Psoas muscle (tissue), 7 donors: ENCODE measurements at regions not wholly inside any gene's neighbourhood (a gene's known extent, or its start where the extent isn't known, plus 50 kb on each side); places are given as distances from the start of the nearest gene placed in this dataset.

Source experiments
- ATAC-seq, 4 donors: fragments of 200-7000 bp; cut with Tn5 transposase; one replicate each; pipeline ENCODE4 v1.9.1; 2020; ENCODE audit warnings: moderate library complexity in 3 of 4, mild to moderate bottlenecking in 2 of 4
- DNase-seq, 2 donors: peaks; one replicate each; pipeline ENCODE4 v3.0.0-alpha.2; 2020
- H3K27ac ChIP-seq: fragments of 200-600 bp; one replicate; pipeline ENCODE4 v1.8.0; 2022
- H3K27me3 ChIP-seq, 3 donors: fragments of 200-600 bp in 1 of 3; one replicate each; pipeline versions ENCODE4 v1.6.1 to v1.8.0; 2013 to 2022; ENCODE audit warnings: low read length in 2 of 3, mild to moderate bottlenecking in 2 of 3, moderate library complexity in 1 of 3; ENCODE audit not compliant: insufficient read depth in 3 of 3
- H3K36me3 ChIP-seq, 2 donors: fragments of 200-600 bp in 1 of 2; one replicate each; pipeline versions ENCODE4 v1.6.1 to v1.8.0; 2013 to 2022; ENCODE audit warnings: low read depth in 1 of 2, mild to moderate bottlenecking in 1 of 2, moderate library complexity in 1 of 2; ENCODE audit not compliant: insufficient read depth in 1 of 2
- H3K4me1 ChIP-seq: fragments of 200-600 bp; one replicate; pipeline ENCODE4 v1.8.0; 2022
- H3K4me3 ChIP-seq: fragments of 200-600 bp; one replicate; pipeline ENCODE4 v1.8.0; 2022; ENCODE audit warnings: mild to moderate bottlenecking
- H3K9me3 ChIP-seq: fragments of 200-600 bp; one replicate; pipeline ENCODE4 v1.8.0; 2022
- CTCF ChIP-seq: fragments of 200-600 bp; IDR thresholded peaks from one replicate; pipeline ENCODE4 v1.8.0; 2022; ENCODE audit warnings: antibody characterized with exemption
- WGBS, 3 donors: extraction: QIAGEN DNeasy Blood & Tissue Kit; methylation state at CpG; one replicate each; pipeline versions ENCODE4 v1.1.6 to v1.1.7; 2013; 5-methylcytosine and 5-hydroxymethylcytosine counted together
- intact Hi-C, 2 donors: fragments of 100-400 bp; cut with DNase I; formaldehyde crosslinking; loops; one replicate each; pipeline versions ENCODE4 v1.11.0 to v1.14.2; 2022
- donor health status: healthy with polysubstance abuse.
- donor health status: DM: no; HTN: no; CAD: no; lungs with moderate emphysema.
- donor health status: Bipolar disorder and iron deficiency.
- donor health status: healthy.
- donor health status: DM: yes; HTN: yes; CAD: no.
- donor health status: DM: no; HTN: no; CAD: no.
- donor health status: DM: yes; HTN: yes; CAD: no.

GRCh38 chrX:124497386-124497785 is 151.0 kb downstream of the SH2D1A start:
- H3K36me3 ChIP-seq = no peaks in the 10 kb centered on the region
- H3K4me1 ChIP-seq = no peaks in the 10 kb centered on the region
- 82 to 96% (median 90%) methylated on average over 4 of the region's 4 CpGs for WGBS, 3 donors
- no peaks in the 10 kb centered on the region for H3K9me3 ChIP-seq
- ATAC-seq (no peak), DNase-seq (no peak)
- H3K4me3 ChIP-seq = no peak overlapping the region
- intact Hi-C loops = no loop called here
- no peaks in the 10 kb centered on the region for H3K27me3 ChIP-seq
- TF ChIP-seq CTCF = no peak
- H3K27ac ChIP-seq = no peak overlapping the region

GRCh38 chrX:124501586-124501985 is 155.2 kb downstream of the SH2D1A start:
- intact Hi-C loops = no loop called here

GRCh38 chrX:124502166-124502565 is 155.8 kb downstream of the SH2D1A start:
- ATAC-seq = no peak
- no peaks in the 10 kb centered on the region for H3K36me3 ChIP-seq
- H3K27me3 ChIP-seq = no peaks in the 10 kb centered on the region
- 28 to 43% (median 29%) methylated on average over 2 of the region's 2 CpGs for WGBS, 3 donors
- no peaks in the 10 kb centered on the region for H3K4me1 ChIP-seq
- TF ChIP-seq CTCF = no peak
- intact Hi-C loops = no loop called here
- no peak overlapping the region for H3K27ac ChIP-seq
- H3K9me3 ChIP-seq = no peaks in the 10 kb centered on the region
- no peak for DNase-seq
- no peak overlapping the region for H3K4me3 ChIP-seq

More at GRCh38 chrX:124501586-124501985, 155.2 kb downstream of the SH2D1A start:
- 23 to 31% (median 24%) methylated on average over 5 of the region's 5 CpGs for WGBS, 3 donors
- Histone ChIP-seq H3K4me1 (no peaks in the 10 kb centered on the region), H3K27me3 (no peaks in the 10 kb centered on the region), H3K36me3 (no peaks in the 10 kb centered on the region), H3K27ac (no peak overlapping the region), H3K4me3 (no peak overlapping the region), H3K9me3 (no peaks in the 10 kb centered on the region)
- ATAC-seq (no peak), DNase-seq (no peak)
- TF ChIP-seq CTCF = no peak

- WGBS, 3 donors = 87 to 97% (median 95%) methylated on average over 3 of the region's 3 CpGs
- intact Hi-C loops = no loop called here
- Histone ChIP-seq H3K9me3 (no peaks in the 10 kb centered on the region), H3K27ac (no peak overlapping the region), H3K4me1 (no peaks in the 10 kb centered on the region), H3K36me3 (no peaks in the 10 kb centered on the region), H3K27me3 (no peaks in the 10 kb centered on the region), H3K4me3 (no peak overlapping the region)
- DNase-seq = no peak
- TF ChIP-seq CTCF = no peak
- no peak for ATAC-seq
These were observed 156.2 kb downstream of the SH2D1A start for GRCh38 chrX:124502599-124502998.

- Histone ChIP-seq H3K9me3 (no peaks in the 10 kb centered on the region), H3K27me3 (no peaks in the 10 kb centered on the region), H3K4me3 (no peak overlapping the region), H3K36me3 (no peaks in the 10 kb centered on the region), H3K27ac (no peak overlapping the region), H3K4me1 (no peaks in the 10 kb centered on the region)
- 47 to 66% (median 50%) methylated on average over 7 of the region's 7 CpGs for WGBS, 3 donors
- TF ChIP-seq CTCF = no peak
- no peak for DNase-seq
- ATAC-seq = no peak
- intact Hi-C loops = no loop called here
These were observed 158.0 kb downstream of the SH2D1A start for GRCh38 chrX:124504111-124504983.
